Epithelial cell of proximal tubule (primary cell): ENCODE measurements at regions not wholly inside any gene's neighbourhood (a gene's known extent, or its start where the extent isn't known, plus 50 kb on each side); places are given as distances from the start of the nearest gene placed in this dataset.
"Not testable (repeated sequence)": the region's sequence is repeated elsewhere in the genome, so short reads cannot be mapped to it uniquely, and the experiment has no call there.

Source experiments
- DNase-seq: peaks from one replicate; pipeline ENCODE4 v3.0.0-alpha.2; 2011; ENCODE audit warnings: low read depth
- H3K4me3 ChIP-seq: 2 replicates; pipeline ENCODE4 v1.5.1; 2011; ENCODE audit warnings: low read depth, mild to moderate bottlenecking, low read length
- TF ChIP-seq, protein P1 (sequence below): conservative IDR thresholded peaks from 2 replicates; pipeline ENCODE4 v1.5.1; 2012; ENCODE audit warnings: low read depth, mild to moderate bottlenecking, low read length

DNA sequence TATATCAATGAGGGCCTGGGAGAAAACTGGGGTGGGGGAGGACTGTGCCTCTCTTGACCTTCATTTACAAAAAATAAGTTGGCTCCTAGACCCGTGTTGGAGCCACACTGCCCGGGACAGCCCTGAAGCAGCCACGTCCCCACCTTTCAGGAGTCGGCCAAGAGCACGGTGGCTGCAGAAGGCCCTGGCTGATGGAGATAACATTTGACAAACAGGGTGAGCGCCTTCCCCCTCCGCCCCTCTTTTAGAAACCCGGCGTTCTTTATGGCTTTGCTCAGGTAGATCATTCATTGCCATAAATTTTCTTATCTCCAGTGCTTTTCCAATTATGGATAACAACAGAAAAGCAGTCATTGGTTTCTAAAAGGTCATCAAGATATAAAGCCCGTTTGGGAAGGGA is 398.1 kb upstream of the TNRC6C start:
- DNase-seq: no peak
- H3K4me3 ChIP-seq: no peak overlapping the region
- TF ChIP-seq, protein P1, sequence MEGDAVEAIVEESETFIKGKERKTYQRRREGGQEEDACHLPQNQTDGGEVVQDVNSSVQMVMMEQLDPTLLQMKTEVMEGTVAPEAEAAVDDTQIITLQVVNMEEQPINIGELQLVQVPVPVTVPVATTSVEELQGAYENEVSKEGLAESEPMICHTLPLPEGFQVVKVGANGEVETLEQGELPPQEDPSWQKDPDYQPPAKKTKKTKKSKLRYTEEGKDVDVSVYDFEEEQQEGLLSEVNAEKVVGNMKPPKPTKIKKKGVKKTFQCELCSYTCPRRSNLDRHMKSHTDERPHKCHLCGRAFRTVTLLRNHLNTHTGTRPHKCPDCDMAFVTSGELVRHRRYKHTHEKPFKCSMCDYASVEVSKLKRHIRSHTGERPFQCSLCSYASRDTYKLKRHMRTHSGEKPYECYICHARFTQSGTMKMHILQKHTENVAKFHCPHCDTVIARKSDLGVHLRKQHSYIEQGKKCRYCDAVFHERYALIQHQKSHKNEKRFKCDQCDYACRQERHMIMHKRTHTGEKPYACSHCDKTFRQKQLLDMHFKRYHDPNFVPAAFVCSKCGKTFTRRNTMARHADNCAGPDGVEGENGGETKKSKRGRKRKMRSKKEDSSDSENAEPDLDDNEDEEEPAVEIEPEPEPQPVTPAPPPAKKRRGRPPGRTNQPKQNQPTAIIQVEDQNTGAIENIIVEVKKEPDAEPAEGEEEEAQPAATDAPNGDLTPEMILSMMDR: no peak

DNA sequence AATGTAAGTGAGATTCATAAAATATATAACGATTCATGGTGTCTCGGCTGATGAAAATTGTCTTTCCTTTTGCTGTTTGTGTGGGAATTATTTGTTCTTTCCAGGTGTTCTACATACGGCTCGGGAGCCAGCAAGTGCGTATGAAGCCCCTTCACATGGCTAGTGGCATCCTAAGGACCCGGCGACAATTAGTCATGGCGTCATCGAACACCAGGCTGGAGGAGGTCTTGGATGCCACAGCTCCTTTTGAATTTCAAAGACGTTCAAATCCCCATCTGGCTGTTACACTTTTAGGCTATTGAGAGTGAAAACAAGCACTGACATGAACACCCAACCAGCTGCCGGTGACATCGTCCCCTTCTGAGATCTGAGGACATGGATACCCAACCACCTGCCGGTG is 397.7 kb upstream of the TNRC6C start:
- H3K4me3 ChIP-seq: no peak overlapping the region
- TF ChIP-seq, protein P1: no peak
- DNase-seq: no peak

DNA sequence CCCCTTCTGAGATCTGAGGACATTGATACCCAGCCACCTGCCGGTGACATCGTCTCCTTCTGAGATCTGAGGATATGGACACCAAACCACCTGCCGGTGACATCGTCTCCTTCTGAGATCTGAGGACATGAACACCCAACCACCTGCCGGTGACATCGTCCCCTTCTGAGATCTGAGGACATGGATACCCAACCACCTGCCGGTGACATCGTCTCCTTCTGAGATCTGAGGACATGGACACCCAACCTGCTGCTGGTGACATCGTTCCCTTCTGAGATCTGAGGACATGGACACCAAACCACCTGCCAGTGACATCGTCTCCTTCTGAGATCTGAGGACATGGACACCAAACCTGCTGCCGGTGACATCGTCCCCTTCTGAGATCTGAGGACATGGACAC is 396.1 kb upstream of the TNRC6C start:
- not testable (repeated sequence) for DNase-seq

DNA sequence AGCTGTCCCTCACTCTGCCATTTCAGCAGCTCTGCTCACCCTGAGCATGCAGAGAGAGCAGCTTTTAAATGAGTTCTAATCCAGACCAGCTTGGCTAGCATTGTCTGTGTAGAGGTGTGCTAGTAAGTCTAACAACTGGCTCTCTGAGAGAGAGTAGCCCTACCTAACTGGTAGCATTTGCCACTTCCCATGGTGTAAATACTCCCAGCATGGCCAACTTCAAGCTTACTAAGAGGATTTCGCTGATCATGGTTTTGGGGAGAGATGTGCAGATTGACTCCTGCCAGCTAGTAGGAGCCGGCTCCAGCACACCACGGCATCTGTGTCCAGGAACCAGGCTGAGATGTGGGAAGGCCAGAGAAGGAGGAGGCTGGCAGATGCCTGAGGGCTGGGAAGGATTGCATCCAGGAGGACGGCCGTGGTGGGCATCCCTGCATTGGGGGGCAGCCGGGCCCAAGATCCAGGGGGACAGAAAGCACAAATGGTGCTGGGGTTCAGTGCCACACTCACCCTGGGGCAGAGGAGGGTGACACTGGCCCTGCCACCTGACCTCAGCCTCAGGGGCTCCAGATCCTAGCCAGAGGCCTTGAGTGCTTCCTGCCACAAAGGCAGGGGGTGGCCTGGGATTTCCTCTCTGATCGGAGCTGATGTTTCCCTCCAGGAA is 394.9 kb upstream of the TNRC6C start:
- TF ChIP-seq, protein P1: no peak
- no peak for DNase-seq
- H3K4me3 ChIP-seq: no peak overlapping the region

More for the DNA sequence above, 396.1 kb upstream of the TNRC6C start:
- H3K4me3 ChIP-seq: not testable (repeated sequence)

DNA sequence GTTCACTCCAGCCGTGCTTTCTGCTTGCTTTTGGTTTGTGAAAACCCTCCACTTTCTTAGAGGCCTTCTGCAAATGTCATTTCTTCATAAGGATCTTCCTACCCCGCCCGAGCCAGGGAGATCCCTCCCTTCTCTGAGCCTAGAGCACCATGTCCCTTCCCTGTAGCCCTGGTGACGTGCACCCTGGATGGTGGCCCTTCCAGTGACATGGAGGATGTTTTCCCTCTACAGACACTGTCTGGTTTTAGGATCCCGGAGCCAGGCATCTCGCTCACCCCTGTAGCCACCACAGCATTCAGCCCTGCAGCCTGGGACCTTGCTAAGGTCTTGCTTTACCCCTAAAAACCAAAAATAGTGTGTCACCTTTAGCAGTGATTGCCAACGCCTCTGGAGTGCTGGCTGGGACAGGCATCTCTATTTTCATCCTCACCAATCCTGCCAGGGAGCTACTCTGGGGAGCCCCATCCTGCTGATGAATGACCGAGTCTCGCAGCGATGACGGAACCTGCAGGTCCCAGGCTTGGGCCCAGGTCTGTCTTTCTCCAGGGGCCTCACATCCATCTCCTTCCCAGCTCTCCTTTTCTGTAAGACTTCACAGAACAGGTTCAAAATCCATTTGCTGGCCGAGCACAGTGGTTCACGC is 394.1 kb upstream of the TNRC6C start:
- no peak overlapping the region for H3K4me3 ChIP-seq
- no peak for DNase-seq
- TF ChIP-seq, protein P1: no peak

DNA sequence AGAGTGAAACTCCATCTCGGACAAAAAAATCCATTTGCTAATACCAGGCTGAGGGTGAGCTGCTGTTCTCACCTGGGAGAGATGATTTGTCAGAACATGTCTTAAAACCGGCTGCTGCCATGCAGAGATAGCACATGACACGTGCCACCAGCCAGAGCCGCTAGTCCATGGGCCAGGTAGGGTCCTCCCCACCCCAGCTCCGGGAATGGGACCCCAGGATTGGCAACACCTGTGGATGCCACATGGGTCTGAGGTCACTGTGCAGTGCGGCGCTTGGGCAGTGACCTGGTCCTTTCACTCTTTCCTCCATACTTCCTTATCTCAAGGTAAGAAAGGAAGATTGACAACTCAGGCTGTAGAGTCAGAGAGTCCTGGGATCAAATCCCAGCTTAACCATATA is 393.3 kb upstream of the TNRC6C start:
- TF ChIP-seq, protein P1: no peak
- no peak overlapping the region for H3K4me3 ChIP-seq
- DNase-seq: no peak

DNA sequence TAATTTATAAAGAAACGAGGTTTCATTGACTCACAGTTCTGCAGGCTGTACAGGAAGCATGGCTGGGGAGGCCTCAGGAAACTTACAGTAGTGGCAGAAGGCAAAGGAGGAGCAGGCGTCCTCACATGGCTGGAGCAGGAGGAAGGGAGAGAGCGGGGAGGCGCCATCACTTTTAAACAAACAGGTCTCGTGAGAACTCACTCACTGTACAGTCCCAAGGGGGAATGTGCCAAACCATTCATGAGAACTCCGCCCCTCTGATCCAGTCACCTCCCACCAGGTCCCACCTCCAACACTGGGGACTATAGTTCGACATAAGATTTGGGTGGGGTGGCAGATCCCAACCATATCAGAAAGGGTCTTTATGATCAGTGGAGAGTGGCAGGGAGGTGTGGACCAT is 392.4 kb upstream of the TNRC6C start:
- no peak for DNase-seq
- H3K4me3 ChIP-seq: no peak overlapping the region
- TF ChIP-seq, protein P1: no peak
